GM21447 (cell line): ENCODE measurements at regions not wholly inside any gene's neighbourhood (a gene's known extent, or its start where the extent isn't known, plus 50 kb on each side); places are given as distances from the start of the nearest gene placed in this dataset.
"Not testable (repeated sequence)": the region's sequence is repeated elsewhere in the genome, so short reads cannot be mapped to it uniquely, and the experiment has no call there.

ENCODE experiments used
- ATAC-seq: cut with Tn5 transposase; IDR thresholded peaks from one replicate; pipeline ENCODE4 v1.9.1; 2021; ENCODE audit not compliant: unreplicated experiment

DNA sequence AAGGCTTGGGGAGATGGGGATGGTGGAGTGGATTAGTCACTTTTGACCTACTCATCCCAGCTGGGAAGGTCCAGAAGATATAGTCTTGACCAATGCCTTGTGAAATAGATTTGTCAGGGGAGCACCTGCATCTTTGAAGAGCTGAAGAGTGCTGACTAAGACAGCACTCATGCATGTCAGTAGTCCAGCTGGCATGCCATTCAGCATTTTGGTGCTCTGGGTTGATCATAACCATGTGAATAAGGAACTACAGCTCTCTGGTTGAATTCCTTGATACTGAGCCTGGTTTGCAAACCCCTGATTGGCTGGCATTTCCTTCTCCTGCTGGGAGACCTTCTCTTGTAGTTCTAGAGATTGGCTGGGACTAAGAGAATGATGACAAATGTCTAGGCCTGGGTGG is 106.8 kb upstream of the ALX4 start:
- ATAC-seq: no peak

DNA sequence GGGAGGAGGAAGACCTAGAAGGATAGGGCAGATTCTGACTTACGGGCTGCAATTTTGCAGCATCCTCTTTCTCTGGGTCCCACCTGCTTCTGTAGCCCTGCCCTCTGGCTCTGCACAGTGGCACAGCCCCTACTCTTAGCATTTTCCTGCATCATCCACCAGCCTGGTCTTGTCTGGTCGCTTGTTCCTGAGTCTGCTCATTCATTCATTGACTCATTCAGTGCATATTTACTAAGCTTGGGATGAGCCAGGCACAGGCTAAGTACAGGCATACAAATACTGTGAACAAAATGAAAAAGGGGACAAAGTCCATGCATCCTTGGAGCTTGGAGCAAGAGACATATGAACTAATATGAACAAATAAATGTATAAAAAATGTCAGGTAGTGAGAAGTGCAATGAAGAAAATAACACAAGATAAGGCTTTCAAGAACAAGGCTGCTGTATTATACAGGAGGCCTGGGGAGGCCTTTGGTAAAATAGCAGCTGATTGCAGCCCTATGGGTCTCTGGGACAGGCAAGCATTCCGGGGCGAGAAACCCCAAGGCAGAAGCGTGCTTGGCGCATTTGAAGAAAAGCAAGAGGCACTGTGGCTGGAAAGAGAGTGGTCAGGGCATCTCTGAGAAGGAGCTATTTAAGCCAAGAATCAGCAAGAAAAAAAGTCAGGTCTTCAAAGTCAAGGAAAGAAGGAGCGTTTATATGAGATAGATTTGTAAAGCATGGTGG is 108.0 kb upstream of the ALX4 start:
- no peak for ATAC-seq

DNA sequence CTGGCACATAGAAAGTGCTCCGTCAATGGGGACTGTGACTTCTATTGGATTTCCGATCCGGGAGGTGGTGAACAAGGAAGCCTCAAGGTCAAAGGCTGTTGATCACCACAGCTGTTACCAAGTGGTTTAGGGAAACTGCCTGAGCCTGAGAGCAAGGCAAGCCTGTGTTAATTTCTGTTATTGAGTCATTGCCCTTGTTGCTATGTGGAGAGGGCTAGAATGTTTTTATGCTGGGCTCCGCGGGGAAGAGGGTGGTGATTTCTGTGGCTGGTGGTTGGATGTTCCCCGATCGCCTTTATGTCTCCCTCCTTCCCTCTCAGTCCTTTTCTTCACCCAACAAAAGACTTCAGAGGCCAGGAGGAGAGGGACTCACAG is 108.5 kb upstream of the ALX4 start:
- ATAC-seq: no peak

DNA sequence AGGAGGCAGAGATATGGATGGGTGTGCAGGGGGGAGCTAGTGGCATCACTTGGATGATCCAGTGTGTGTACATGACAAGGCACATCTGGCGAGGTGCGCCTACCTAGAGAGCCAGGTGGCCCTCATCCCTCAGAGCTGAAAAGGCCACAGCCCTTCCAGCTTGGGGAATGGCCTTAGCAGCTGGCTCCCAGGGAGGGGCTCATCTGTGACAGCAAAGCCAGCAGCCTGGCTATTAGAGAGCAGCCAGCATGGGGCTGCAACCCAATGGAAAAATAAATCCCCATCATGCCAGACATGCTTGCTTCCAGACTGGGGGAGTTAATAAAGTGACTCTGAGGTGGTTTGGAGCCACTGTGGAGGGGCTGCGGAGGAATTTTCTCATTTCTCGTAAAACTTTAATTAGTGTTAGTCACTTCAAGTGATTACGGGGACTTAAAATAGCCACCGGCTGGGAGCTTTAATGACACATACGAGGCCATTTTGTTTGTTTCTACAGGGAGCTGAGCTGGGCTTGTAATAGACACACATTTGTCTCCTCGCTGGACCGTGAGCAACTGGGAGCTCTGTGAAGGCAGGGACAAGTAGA is 111.2 kb upstream of the ALX4 start:
- no peak for ATAC-seq

DNA sequence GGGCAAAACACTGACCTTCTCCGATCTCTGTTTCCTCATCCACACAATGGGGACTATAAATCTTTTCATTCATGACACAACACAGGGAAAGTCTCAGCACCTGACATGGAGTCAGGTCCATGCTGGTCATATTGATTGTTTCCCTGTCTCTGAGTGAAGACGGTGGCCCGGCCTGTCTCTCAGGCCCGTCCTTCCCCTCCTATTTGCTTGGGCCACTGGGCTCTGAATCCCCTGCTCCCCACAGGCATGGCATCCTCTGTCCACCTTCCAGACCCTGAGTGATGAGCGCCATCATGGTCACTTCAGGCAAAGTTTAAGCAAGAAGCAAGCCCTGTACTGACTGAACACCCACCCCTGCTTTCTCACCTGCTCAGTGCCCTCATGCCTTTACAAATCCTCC is 113.3 kb upstream of the ALX4 start:
- ATAC-seq: no peak

DNA sequence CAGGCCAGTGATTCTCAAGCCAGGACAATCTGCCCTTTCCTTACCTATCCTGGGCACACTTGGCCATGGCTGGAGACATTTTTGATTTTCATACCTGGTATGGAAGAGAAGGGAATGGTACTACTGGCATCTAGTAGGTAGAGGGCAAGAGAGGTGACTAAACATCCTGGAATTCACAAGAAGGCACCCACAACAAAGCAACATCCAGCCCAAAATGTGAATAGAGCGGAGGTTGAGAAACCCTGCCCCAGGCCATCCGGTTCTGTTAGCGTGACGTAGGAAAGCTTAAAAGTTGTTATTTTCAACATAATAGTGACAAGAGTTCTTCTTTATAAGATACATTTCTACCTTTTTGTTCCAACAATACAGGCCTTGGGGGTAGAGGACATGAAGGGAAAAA is 114.9 kb upstream of the ALX4 start:
- ATAC-seq: no peak

DNA sequence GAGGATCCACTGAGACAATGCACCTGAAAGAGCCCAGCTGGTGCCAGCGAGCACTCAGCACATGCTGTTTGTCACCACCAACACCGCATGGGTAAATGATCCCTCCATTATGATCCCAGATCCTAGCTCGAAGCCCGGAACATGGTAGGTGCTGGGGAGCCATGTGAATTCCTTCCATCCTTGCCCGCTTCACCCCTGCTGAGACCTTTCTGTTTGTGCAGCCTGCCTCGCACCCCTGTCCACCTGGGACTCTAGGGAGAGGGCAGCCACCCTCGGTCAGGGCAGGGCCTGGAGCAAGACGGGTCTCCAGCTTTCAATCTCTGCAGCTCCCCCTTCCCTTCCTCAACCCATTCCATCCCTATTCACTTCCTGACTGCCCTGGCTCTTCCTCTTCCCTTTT is 116.2 kb upstream of the ALX4 start:
- no peak for ATAC-seq

DNA sequence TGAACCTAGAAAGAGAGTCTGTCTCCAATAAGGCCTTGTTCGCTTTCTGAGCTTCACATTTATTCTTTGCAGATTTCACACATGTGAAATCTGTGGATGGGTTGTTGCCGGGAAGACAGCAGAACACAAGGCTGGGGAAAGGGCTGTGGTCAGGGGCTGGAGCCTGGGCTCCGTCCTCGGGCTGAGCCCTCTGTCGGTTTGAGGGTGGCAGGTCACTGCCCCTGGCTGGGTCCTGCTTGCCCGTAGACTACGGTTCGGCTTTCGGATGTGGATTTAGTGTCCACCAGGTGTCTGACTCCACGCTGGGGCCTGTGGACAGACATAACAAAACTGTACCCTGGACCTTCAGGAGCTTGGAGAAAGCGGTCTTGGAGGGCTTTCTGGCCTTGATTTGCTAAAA is 117.0 kb upstream of the ALX4 start:
- ATAC-seq: no peak

DNA sequence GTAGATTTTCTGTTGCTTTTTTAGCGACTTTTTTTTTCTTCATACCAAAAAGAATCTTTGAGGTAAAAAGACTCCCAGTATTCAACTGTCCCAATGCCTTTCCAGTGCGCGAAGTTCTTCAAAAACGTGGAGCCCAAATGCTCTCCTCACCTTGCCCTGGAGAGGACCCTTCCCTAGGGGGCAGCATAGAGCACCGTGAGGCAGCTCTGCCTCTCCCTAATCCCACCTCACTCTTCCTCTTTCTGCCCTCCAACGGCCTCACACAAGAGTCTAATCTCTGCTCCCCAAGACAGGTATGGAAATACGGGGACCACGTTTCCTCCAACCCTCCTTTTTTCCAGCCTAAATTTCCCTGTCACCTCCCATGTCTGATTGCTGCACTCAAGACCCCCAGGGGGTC is 117.5 kb upstream of the ALX4 start:
- no peak for ATAC-seq

DNA sequence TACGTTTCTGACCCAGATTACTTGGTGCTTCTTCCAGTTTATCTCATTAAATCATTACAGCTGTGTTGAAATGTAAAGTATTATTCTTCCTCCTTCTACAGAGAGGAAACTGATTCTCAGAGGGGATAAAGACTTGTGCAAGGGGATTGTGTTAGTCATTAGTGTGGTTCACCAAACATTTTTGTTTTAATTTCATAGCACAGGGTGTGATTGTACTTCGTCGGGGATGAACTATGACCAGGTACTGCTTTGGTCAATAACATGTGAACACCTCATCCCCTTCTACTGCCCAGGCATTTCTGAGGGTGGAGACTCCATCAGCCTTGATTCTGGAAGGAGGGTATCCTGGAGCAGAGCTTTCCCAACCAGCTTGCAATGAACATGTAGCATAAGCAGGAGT is 120.2 kb upstream of the ALX4 start:
- ATAC-seq: no peak

DNA sequence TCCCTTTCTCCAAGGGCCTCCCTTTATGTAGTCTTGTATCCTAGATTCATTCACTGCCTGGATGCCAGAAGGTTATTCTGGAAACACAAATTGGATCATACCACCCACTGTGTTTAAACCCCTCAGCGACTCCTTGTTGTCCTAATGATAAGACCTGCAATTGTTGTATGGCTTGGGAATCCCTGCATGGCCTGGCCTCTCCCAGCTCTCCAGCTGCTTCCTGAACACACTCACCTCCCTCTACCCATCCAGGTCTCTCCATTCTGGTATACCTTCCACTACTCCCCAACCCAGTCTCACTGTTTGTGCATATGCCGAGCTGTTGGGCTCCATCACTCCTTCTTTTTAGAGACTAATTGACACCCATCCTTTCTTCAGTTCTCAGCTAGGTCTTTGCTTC is 124.3 kb upstream of the ALX4 start:
- ATAC-seq: no peak

DNA sequence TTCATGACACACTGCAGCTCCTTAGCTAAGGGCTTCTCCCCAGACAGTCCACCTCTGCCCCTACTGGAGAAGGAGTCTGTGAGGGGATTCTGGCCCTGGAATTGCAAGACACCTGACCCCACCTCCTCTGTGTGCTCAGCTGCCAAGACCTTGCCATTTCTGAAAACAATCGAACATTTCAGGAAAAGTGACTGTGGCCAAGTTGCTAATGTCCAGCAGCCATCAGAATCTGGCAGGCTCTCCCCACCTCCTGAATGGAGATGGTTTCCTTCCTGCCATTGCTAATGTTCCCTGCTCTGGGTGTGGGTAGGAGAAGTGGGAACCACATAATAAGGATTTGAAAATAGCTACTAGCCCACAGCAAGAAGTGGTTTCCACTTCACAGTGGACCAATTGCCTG is 127.2 kb upstream of the ALX4 start:
- ATAC-seq: no peak

DNA sequence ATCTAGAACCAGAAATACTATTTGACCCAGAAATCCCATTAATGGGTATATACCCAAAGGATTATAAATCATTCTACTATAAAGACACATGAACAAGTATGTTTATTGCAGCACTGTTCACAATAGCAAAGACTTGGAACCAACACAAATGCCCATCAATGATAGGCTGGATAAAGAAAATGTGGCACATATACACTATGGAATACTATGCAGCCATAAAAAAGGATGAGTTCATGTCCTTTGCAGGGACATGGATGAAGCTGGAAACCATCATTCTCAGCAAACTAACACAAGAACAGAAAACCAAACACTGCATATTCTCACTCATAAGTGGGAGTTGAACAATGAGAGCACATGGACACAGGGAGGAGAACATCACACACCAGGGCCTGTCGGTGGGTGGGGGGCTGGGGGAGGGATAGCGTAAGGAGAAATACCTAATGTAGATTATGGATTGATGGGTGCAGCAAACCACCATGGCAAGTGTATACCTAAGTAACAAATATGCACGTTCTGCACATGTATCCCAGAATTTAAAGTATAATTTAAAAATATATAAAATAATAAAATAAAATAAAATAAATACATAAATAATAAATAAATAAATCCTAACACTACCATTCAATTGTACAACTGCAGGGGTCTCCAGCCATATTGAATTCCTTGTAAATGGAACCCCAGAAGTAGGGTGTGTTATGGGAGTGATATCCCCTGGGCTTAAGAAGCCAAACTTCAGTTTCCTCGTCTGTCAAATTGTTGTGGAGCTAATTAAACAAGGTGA is 122.4 kb upstream of the CD82 start:
- not testable (repeated sequence) for ATAC-seq

DNA sequence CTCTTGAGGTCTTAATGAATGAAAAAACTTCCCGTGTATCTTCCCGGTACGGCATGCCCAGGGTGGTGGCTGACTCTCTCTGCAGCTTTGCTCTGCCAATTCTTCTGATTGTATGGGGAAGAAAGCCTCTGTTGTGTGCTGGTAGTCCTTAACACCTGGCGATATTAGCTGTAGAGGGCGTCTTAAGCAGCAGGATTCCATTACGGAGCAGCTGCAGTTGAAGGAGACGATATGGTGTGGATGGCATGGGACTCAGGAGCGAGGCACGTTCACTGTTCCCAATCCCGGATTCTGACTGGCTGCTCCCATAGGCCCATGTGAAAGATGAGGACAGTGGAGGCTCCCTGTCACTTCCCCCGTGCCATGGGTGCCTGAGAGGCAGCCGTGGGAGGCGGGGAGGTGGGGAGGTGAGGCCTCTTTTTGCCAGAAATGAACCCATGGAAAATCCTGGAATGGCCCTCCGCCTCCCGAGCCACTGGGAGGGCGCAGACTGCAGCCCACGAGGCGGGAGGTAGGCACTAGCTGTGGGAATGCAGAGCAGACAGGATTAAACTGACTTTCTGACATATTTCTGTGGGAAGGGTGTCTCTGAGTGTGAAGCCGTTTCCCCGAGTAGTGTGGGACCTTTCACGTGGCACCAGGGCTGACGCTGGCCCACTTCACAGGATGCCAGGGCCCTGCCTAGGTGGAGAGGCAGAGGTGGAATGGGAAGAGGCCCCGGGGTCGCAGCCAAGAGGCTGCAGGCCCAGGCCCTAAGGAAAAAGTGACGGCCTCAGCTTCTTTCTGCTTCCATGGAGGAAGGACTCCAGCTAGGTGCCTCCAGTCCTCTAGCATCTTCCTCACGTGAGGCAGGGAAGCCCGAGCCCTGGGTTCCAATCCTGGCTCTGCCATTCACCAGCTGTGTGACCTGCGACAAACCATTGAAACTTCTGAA is 121.4 kb upstream of the CD82 start:
- no peak for ATAC-seq

DNA sequence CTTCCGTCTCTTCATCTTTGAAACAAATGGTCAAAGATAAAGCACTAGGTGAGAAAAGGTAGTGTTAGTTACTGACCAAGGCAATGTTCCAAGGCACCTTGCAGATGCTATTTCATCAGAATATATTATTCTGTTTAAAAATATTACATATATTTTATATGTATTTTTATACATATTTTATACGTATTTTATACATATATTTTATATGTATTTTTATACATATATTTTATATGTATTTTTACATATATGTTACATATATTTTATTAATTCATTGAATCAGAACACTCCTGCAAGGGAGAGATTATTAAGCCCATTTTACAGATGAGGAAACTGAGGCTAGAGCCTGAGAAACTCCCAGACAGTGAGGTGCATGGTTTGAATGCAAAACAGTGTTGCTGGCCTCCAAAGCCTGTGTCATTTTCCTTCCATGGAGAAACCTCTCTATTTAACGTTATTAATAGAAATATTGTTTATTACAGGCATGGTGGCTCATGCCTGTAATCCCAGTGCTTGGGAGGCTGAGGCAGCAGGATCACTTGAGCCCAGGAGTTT is 120.6 kb upstream of the CD82 start:
- ATAC-seq: no peak

DNA sequence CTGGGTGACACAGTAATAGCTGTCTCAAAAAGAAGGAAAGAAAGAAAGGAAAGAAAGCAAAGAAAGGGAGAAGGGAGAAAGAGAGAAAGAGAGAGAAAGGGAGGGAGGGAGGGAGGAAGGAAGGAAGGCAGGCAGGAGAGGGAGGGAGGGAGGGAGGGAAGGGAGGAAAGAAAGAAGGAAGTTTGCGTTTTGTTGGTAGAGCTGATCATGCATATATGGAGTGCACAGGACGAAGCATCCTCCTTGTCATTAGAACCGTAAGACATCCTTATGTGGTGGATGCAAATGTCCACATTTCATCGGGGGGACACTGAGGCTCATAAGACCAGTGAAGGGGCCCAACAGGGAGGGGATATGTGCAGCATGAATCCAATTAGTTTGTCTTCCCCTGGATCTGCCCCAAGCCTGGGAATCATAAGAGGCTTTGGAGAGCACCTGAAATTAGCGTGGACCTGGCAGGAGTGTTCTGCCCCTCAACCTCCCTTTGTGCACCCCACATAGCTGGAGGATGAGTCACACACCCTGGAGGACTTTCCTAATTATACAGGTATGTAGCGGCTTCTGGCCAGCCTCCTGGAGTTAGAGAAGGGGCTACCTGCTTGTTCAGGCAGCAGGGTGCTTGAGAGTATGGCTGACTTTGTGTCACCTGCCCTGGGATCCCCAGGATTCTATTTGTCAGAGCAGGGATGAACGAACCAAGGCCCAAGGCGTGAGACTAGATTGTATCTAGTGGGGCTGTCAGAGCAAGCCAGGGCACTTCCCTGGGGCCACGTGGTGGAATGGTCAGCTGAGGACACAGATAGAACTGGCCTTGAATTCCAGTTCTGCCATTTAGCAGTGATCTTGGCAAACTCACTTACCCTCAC is 119.7 kb upstream of the CD82 start:
- no peak for ATAC-seq

DNA sequence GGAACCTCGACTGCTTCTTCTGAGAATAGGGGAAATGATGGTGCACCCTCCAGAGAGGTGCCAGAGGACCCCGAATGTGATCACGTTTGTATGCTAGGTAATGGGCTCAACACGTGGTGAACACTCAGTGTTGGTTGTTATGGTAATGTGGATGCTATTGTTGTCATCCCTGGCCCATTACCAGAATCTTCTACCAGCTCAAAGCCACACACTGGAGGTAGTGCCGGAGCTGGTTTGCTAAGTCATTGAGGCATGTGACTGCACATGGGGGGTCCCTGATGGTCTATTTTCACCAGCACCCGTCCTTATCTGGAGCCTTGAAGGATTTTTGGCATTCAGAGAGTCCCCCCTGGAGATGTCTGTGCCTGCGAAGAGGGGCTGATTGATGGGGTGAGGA is 119.1 kb upstream of the CD82 start:
- no peak for ATAC-seq

DNA sequence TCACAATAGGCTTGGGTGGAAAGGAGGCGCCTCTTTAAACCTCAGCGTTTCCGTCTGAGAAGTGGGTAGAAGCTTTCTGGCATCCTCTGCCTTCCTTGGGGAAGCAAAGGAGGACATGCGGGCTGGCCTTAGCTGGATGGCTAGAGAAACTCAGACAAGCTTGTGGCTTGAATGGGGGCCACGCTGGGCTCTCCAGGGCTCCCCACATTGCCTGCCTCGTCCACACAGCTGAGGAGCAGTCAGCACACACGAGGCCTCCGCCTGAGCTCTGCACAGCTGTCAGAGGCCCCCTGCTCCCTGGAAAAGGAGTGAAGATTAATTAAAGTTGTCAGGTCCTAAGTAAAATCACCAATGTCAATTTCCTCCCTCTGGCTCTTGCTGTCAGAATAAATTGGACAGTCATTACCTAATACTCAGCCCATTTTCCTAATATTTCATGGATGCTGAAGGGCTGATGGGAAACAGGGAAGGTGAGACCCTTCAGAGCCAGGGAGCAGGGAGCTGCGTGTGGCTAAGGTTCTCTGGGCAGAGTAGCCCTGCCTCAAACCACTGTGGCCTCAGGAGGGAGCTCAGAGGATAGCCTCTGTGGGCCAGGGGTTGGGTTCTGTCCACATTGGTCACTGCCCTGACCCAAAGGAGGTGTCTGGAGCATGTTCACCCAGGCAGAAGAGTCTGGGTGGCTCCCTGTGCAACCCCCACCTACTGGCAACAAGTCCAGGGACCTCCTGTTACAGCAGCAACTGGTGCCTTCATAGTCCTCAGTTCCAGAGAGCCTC is 118.3 kb upstream of the CD82 start:
- ATAC-seq: no peak

DNA sequence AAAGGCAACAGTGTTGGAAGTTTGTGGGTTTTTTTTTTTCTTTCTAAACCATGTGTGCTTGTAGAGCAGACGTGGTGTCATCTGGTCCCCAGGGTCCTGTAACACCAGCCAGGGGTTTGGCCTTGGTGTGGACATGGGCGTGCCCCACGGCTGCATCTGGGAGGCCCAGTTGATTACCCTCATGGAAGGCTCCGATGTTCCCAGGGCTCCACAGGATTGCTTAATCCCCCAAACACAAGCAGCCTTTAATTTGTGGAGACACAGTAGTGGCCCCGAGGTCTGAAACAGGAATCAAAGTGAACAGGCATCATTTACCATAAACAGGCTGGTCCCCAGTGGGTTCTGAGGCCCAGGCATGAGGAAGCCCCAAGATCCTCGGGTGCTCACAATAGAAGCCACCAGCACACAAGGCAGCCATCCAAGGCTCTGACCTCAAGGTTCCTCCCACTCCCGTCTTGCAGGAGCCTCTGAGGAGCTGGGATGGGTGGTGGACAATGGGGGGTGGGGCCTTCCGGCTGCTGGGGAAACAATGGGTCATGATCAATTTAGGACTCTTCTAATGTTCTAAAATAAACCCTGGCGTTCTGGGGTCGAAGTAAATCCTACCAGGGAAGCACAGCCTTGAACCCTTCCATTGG is 115.0 kb upstream of the CD82 start:
- no peak for ATAC-seq
